ENCODE measurements at regions not wholly inside any gene's neighbourhood (a gene's known extent, or its start where the extent isn't known, plus 50 kb on each side); places are given as distances from the start of the nearest gene placed in this dataset.

GRCh38 chr4:171007618-171008390 lies 805.4 kb upstream of the GALNTL6 start:
- no peak for TF ChIP-seq CTCF (IDR thresholded peaks at IDR 0.05)
- no peak for TF ChIP-seq POLR2A (IDR thresholded peaks at IDR 0.05)

All from esophagus squamous epithelium (tissue), 4 donors.